ENCODE measurements at regions not wholly inside any gene's neighbourhood (a gene's known extent, or its start where the extent isn't known, plus 50 kb on each side); places are given as distances from the start of the nearest gene placed in this dataset.

DNA sequence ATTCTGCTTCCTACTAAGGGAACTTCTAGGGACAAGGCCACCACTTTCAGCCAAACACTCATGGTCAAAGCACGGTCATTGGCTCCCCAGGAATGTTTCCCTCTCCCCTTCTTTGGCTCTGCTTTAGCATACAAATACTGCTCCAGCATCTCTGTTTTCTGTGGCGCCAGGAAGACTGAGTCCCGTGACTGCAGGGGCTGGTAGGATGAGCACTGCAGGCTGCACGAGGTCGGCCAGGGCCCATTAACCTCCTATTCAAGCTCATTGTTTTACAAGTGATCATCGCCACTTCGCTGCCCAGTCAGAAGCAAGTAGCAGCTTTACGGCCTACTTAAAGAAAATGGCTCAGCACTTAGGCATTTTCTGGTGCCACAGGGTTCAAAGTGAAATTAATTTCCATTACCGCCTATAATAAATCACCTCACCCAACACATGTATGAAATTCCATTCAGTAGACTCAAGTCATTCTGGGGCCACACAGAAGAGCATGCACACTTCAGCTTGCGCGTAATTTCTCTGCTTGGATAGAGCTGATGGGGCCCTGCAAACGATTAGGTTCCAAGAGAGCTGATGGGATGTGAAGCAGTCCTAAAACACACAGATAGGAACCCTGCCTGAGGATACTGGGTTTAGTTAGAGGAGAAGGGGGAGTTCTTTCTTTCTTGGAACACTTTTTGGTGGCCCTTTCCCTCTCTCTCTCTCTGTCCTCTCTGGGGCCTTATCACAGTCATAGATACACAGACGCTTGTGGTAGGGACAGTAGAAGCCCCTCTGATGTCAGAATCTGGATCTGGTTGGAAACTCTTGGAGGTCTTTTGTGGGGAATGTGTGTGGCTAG is 173.7 kb downstream of the KIF18A start:
- TF ChIP-seq, protein P1, sequence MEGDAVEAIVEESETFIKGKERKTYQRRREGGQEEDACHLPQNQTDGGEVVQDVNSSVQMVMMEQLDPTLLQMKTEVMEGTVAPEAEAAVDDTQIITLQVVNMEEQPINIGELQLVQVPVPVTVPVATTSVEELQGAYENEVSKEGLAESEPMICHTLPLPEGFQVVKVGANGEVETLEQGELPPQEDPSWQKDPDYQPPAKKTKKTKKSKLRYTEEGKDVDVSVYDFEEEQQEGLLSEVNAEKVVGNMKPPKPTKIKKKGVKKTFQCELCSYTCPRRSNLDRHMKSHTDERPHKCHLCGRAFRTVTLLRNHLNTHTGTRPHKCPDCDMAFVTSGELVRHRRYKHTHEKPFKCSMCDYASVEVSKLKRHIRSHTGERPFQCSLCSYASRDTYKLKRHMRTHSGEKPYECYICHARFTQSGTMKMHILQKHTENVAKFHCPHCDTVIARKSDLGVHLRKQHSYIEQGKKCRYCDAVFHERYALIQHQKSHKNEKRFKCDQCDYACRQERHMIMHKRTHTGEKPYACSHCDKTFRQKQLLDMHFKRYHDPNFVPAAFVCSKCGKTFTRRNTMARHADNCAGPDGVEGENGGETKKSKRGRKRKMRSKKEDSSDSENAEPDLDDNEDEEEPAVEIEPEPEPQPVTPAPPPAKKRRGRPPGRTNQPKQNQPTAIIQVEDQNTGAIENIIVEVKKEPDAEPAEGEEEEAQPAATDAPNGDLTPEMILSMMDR (IDR thresholded peaks at IDR 0.05; ENCODE audit: control insufficient read depth, extremely low read depth, insufficient read depth): no peak
- no peak overlapping the region for H3K4me3 ChIP-seq (ENCODE audit: low read depth, low read length)
- DNase-seq (ENCODE audit: low read depth): no peak

DNA sequence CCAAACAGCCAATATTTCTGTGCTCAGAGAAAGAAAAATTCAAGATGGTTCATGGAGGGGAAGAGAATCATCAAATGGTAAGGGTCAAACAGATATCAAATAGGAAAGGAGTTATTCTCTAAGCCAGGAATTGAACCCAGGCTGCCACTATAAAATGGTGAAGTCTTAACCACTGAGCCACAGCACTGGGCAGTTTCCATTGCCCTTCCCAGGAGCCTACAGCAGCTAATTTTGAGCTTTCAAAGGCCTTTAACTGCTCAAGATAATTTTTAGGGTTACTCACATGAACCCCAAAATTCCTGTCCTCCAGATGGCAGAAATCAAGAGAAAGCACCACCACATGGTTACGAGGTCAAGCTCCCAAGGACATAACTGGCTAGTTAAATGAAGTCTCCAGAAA is 176.2 kb downstream of the KIF18A start:
- TF ChIP-seq, protein P1 (IDR thresholded peaks at IDR 0.05; ENCODE audit: control insufficient read depth, extremely low read depth, insufficient read depth): no peak
- DNase-seq (ENCODE audit: low read depth): no peak
- no peak overlapping the region for H3K4me3 ChIP-seq (ENCODE audit: low read depth, low read length)

DNA sequence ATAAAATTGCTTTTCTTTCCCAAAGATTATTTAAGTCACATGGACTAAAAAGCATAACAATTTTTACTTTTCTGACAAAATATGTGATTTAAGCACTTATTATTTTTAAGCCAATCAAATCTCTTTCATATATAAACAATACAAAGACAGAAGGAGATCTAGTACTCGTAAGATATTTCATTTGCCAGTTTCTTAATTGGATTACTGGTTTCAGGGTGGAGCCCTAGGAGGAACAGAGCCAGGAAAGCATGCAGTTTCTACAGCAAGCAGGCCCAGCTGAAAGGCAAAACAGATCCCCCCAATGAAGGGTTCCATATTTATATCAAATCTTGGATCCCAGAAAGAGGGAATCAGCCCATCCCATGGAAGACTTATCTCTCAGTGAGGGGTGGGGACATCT is 177.0 kb downstream of the KIF18A start:
- no peak for DNase-seq (ENCODE audit: low read depth)
- H3K4me3 ChIP-seq (ENCODE audit: low read depth, low read length): no peak overlapping the region
- TF ChIP-seq, protein P1 (IDR thresholded peaks at IDR 0.05; ENCODE audit: control insufficient read depth, extremely low read depth, insufficient read depth): no peak

DNA sequence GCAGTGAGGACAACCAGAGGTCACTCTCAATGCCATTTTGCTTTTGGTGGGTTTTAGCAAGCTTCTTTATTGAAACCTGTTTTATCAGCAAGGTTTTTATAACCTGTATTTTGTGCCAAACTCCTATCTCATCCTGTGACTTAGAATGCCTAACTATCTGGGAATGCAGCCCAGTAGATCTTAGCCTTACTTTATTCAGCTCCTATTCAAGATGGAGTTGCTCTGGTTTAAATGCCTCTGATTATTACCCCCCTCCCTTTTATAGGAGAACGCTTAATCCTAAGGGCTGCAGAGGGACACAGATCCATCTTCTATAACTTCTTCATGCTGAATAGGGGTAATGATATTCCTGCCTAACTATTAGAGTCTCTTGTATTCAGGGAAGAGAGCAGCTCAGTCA is 179.1 kb downstream of the KIF18A start:
- no peak overlapping the region for H3K4me3 ChIP-seq (ENCODE audit: low read depth, low read length)
- DNase-seq (ENCODE audit: low read depth): no peak
- TF ChIP-seq, protein P1 (IDR thresholded peaks at IDR 0.05; ENCODE audit: control insufficient read depth, extremely low read depth, insufficient read depth): no peak

DNA sequence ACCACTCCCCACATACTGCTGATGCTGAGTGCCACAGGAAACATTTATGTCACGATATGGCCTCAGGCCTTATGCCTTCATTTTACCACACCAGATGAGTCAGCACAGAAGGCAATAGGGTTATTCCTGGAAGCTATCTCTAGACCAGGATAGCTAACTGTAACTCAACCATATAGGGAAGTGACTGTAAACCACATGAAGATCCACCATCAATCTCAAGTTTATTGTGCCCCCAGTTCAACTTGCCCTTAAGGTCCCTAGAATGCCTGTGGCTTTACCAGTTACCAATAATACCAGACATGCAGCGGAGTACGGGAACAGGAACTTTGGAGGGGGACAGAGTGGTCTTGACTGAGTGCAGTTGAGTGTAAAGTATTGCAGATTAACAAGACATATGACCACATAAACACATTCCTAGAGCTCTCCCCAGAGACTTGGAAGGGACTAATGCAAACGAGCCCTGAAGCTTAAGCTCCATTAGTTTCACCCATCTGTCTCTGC is 180.9 kb downstream of the KIF18A start:
- DNase-seq (ENCODE audit: low read depth): no peak
- H3K4me3 ChIP-seq (ENCODE audit: low read depth, low read length): no peak overlapping the region
- TF ChIP-seq, protein P1 (IDR thresholded peaks at IDR 0.05; ENCODE audit: control insufficient read depth, extremely low read depth, insufficient read depth): no peak

DNA sequence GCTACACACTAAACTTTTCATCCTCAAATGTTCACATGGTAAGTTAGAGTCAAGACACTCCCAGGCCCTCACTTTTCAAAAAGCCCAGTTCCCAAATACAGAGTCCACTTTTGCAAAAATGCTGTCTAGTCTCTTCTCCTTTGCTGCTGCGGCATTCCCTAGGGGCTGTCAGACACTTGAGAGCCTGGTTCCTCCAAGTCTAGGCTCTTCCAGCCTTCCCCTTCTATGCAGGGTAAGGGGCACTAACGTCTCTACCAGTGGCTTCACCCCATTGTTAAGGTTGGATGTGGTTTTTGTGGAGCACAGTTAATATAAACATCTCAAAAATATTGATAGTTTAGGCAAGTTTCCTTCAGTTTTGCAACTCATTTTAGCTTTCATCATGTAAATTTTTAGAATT is 181.5 kb downstream of the KIF18A start:
- H3K4me3 ChIP-seq (ENCODE audit: low read depth, low read length): no peak overlapping the region
- no peak for DNase-seq (ENCODE audit: low read depth)
- TF ChIP-seq, protein P1 (IDR thresholded peaks at IDR 0.05; ENCODE audit: control insufficient read depth, extremely low read depth, insufficient read depth): no peak

DNA sequence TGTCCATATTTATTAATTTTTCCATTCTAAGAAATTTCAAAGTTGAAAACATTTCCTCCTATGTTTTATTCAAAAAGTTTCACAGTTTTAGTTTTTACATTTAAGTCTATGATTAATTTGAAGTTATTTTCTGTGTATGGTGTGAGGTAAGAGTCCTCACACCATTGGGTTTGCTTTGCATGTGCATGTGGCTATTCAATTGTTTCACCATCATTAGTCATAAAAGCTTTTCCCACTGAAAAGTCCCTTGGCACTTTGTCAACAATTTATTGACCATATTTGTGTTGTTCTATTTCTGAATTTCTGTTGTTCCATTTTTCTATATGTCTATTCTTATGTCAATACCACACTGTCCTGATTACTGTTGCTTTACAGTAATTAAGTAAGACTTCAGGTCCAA is 186.5 kb downstream of the KIF18A start:
- TF ChIP-seq, protein P1 (IDR thresholded peaks at IDR 0.05; ENCODE audit: control insufficient read depth, extremely low read depth, insufficient read depth): no peak
- no peak overlapping the region for H3K4me3 ChIP-seq (ENCODE audit: low read depth, low read length)
- DNase-seq (ENCODE audit: low read depth): no peak

Measured in LNCaP clone FGC (cell line).